H1 (cell line): ENCODE measurements at regions not wholly inside any gene's neighbourhood (a gene's known extent, or its start where the extent isn't known, plus 50 kb on each side); places are given as distances from the start of the nearest gene placed in this dataset.

Experiments
- EP300 ChIP-seq, 2 experiments: IDR thresholded peaks; 1 replicate in 1 of 2; 2 replicates in 1 of 2; pipeline ENCODE4 v1.6.1; 2011 to 2012; ENCODE audit warnings: low read depth in 2 of 2, low read length in 2 of 2, mild to moderate bottlenecking in 2 of 2, borderline replicate concordance in 1 of 2, inconsistent platforms in 1 of 2, moderate library complexity in 1 of 2
- TF ChIP-seq, protein P1 (sequence below): IDR thresholded peaks from 2 replicates; pipeline ENCODE4 v1.6.1; 2011; ENCODE audit warnings: low read depth, mild to moderate bottlenecking, low read length; ENCODE audit not compliant: insufficient read depth

DNA sequence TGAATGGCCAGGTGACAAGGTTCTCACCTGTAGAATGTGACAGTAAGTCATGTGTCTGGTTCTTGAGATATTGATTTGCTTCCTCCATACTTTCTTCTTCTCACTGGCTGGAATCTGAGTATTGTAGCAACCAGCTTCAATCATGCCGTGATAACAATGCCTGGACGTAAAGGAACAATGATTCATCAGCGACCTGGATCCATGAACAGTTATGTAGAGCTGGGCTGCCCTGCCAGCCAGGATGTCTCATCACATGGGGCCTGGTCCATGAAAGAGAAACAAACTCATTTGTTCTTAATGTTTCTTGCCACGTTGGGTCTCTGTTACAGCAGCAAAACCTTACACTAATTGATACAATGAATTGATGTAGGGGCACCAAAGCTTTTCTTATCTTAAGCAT lies 627.2 kb downstream of the TOX3 start:
- TF ChIP-seq, protein P1, sequence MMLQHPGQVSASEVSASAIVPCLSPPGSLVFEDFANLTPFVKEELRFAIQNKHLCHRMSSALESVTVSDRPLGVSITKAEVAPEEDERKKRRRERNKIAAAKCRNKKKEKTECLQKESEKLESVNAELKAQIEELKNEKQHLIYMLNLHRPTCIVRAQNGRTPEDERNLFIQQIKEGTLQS = no peak
- TF ChIP-seq EP300 (IDR thresholded peaks at IDR 0.05; ENCODE audit: borderline replicate concordance in 1 of 2, low read depth in 2 of 2, low read length in 2 of 2) = no peak
